PC-3 (cell line): ENCODE measurements at regions not wholly inside any gene's neighbourhood (a gene's known extent, or its start where the extent isn't known, plus 50 kb on each side); places are given as distances from the start of the nearest gene placed in this dataset.

Experiments
- CTCF ChIP-seq: fragments of 300-600 bp; sonication (generic); conservative IDR thresholded peaks from 2 replicates; pipeline ENCODE4 v1.5.1; 2017; ENCODE audit warnings: antibody characterized with exemption, low read depth, mild to moderate bottlenecking, low read length
- EZH2 ChIP-seq: fragments of 300-600 bp; sonication (generic); IDR thresholded peaks from one replicate; pipeline ENCODE4 v1.6.1; 2017; ENCODE audit warnings: antibody characterized with exemption, mild to moderate bottlenecking, low read length; ENCODE audit not compliant: unreplicated experiment
- EZH2phosphoT487 ChIP-seq: fragments of 300-600 bp; sonication (generic); IDR thresholded peaks from 2 replicates; pipeline ENCODE4 v1.6.1; 2018; ENCODE audit warnings: mild to moderate bottlenecking, antibody characterized with exemption, low read length, borderline replicate concordance

GRCh38 chr2:64212801-64213321 lies 68.6 kb upstream of the PELI1 start:
- no peak for TF ChIP-seq CTCF
- TF ChIP-seq EZH2phosphoT487 = no peak
- TF ChIP-seq EZH2 = no peak
